GM20000 (cell line): ENCODE measurements at regions not wholly inside any gene's neighbourhood (a gene's known extent, or its start where the extent isn't known, plus 50 kb on each side); places are given as distances from the start of the nearest gene placed in this dataset.

ENCODE experiments used
- DNase-seq: peaks from one replicate; pipeline ENCODE4 v3.0.0; 2012; ENCODE audit warnings: low spot score
- TF ChIP-seq, protein P1 (sequence below): IDR thresholded peaks from 2 replicates; pipeline ENCODE4 v1.5.1; 2012; ENCODE audit warnings: mild to moderate bottlenecking, control low read depth; ENCODE audit errors: extremely low read depth, missing control alignments

DNA sequence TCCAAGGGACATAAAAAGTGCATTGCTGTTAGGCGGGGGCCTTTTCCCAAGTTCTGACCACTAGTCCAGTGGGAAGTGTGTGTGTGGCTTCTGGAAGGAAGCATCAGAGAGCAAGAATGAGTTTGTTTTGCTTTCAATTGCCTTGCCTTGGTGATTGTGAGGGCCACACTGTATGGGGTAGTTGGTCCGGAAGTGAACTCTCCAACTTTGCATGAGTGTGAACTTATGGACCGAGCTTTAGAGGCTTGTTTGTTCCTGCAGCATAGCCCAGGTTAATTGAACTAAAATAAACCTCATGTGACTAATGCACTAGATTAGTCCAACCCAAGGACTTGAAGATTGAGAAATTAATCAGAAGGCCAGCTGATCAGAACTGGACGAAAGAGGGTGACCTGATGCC, 171.7 kb downstream of the NR2F2 start:
- TF ChIP-seq, protein P1, sequence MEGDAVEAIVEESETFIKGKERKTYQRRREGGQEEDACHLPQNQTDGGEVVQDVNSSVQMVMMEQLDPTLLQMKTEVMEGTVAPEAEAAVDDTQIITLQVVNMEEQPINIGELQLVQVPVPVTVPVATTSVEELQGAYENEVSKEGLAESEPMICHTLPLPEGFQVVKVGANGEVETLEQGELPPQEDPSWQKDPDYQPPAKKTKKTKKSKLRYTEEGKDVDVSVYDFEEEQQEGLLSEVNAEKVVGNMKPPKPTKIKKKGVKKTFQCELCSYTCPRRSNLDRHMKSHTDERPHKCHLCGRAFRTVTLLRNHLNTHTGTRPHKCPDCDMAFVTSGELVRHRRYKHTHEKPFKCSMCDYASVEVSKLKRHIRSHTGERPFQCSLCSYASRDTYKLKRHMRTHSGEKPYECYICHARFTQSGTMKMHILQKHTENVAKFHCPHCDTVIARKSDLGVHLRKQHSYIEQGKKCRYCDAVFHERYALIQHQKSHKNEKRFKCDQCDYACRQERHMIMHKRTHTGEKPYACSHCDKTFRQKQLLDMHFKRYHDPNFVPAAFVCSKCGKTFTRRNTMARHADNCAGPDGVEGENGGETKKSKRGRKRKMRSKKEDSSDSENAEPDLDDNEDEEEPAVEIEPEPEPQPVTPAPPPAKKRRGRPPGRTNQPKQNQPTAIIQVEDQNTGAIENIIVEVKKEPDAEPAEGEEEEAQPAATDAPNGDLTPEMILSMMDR, result no peak
- DNase-seq, result no peak

- TF ChIP-seq, protein P1, result no peak
- DNase-seq, result no peak
These were observed 172.8 kb downstream of the NR2F2 start for GRCh38 chr15:96503276-96503675.

GRCh38 chr15:96504371-96504770, 173.9 kb downstream of the NR2F2 start:
- no peak for DNase-seq
- TF ChIP-seq, protein P1, result no peak

DNA sequence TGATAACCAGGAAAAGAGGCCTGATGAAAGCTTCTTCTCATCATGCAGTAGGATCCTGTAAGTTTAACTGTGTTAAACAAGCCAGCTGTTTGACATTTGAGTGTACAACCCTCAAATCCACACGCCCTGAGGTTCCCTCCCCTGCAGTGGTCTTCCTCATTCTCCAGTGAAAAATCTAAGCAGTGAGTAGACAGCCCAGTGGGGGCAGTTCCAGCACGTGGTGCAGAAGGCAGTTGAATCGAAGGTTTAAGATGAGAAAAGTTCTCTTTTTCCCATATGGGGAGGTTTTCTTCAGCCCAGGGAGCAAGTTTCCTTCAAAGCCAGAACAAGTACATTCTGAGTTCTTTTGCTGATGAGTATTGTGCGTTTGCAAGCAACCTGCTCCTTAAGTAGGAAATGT, 174.5 kb downstream of the NR2F2 start:
- no peak for DNase-seq
- TF ChIP-seq, protein P1, result no peak

DNA sequence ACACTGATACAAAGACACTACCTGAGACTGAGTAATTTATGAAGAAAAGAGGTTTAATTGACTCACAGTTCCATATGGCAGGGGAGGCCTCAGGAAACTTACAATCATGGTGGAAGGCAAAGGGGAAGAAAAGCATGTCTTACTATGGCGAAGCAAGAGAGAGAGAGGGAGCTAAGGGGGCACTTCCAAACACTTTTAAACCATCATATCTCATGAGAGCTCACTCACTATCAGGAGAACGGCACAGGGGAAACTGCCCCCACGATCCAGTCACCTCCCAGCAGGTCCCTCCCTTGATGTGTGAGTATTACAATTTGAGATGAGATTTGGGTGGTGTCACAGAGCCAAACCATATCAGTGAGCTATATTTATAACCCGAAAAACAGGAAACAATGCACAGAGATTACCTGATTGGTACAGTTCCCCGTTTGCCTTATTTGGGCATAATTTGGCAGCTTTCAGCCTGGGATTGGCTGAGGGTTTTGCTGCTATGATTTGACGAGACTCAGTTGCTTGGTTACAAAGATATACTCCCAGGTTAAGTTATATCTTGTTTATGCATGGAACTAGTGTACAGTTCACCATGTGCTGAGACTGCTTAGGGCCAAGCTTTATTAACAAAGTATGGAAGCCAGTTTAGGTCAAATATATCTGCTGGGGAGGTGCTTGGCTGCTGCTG, 184.2 kb downstream of the NR2F2 start:
- no peak for DNase-seq
- TF ChIP-seq, protein P1, result no peak

DNA sequence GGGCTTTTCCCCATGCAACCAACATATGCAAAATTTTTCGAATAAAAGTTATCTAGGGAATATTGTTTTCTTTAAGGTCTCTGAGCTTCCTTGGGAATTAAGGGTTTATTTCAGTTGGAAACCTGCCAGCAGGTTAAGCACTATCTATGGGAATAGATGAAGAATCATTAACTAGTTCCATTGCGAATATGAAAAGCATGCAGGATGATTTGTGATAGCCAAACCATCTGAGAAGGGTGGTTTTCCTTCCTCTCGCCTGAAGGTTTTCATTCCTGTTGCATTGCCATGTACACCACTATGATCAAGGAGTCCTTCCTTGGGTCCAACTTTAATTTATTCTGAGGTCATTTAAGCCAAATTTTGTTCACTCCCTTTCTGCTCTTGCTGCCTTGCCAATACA, 184.9 kb downstream of the NR2F2 start:
- TF ChIP-seq, protein P1, result no peak
- no peak for DNase-seq

- no peak for DNase-seq
- TF ChIP-seq, protein P1, result no peak
These were observed 190.9 kb downstream of the NR2F2 start for GRCh38 chr15:96521386-96521785.
